ENCODE measurements at regions not wholly inside any gene's neighbourhood (a gene's known extent, or its start where the extent isn't known, plus 50 kb on each side); places are given as distances from the start of the nearest gene placed in this dataset.

GRCh38 chr1:164256456-164256855 is 302.5 kb upstream of the PBX1 start:
- TF ChIP-seq CTCF (IDR thresholded peaks at IDR 0.05): no peak
- TF ChIP-seq POLR2A (IDR thresholded peaks at IDR 0.05): no peak

GRCh38 chr1:164261691-164262240 is 297.2 kb upstream of the PBX1 start:
- intact Hi-C loops (cut with DNase I; ENCODE audit: low total_unique reads): no loop called here
- TF ChIP-seq CTCF (IDR thresholded peaks at IDR 0.05) (no peak), POLR2A (IDR thresholded peaks at IDR 0.05) (no peak)
- H3K4me3 ChIP-seq (ENCODE audit: low read depth, poor library complexity, severe bottlenecking): no peak overlapping the region
- WGBS, 2 donors: 79 to 80% methylated on average over 2 of the region's 2 CpGs
- no peak for DNase-seq (ENCODE audit: low spot score in 2 of 2)

More at GRCh38 chr1:164256456-164256855, 302.5 kb upstream of the PBX1 start:
- intact Hi-C loops (cut with DNase I; ENCODE audit: low total_unique reads): no loop called here
- no peak for DNase-seq (ENCODE audit: low spot score in 2 of 2)
- no peak overlapping the region for H3K4me3 ChIP-seq (ENCODE audit: low read depth, poor library complexity, severe bottlenecking)
- 58 to 71% methylated on average over 3 of the region's 3 CpGs for WGBS, 2 donors

DNA sequence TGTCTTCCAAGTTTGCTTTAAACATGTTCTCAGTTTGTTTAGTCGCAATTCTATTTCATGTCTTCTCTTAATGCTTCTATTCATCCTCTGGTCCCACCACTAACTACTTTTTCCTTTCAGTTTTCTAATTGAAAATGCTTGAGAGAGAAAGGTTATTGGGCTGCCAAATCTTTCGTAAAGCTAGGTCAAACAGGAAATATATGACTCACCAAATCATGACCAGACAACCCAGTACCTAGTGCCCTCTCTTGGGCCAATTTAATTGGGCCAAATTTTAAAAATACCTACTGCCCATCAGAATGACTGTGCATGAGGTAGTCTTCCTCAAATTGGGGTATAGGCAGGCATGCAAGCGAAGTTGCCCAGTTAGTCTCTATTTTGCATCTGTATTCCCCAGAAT is 295.4 kb upstream of the PBX1 start:
- WGBS, 2 donors: 66 to 72% methylated on average over 3 of the region's 3 CpGs
- TF ChIP-seq CTCF (IDR thresholded peaks at IDR 0.05) (no peak), POLR2A (IDR thresholded peaks at IDR 0.05) (no peak)
- DNase-seq (ENCODE audit: low spot score in 2 of 2): no peak
- H3K4me3 ChIP-seq (ENCODE audit: low read depth, poor library complexity, severe bottlenecking): no peak overlapping the region
- intact Hi-C loops (cut with DNase I; ENCODE audit: low total_unique reads): no loop called here

GRCh38 chr1:164265232-164265631 is 293.8 kb upstream of the PBX1 start:
- H3K4me3 ChIP-seq (ENCODE audit: low read depth, poor library complexity, severe bottlenecking): no peak overlapping the region
- 50 to 53% methylated on average over 2 of the region's 2 CpGs for WGBS, 2 donors
- DNase-seq (ENCODE audit: low spot score in 2 of 2): no peak
- intact Hi-C loops (cut with DNase I; ENCODE audit: low total_unique reads): no loop called here
- TF ChIP-seq CTCF (IDR thresholded peaks at IDR 0.05): no peak
- TF ChIP-seq POLR2A (IDR thresholded peaks at IDR 0.05): no peak

DNA sequence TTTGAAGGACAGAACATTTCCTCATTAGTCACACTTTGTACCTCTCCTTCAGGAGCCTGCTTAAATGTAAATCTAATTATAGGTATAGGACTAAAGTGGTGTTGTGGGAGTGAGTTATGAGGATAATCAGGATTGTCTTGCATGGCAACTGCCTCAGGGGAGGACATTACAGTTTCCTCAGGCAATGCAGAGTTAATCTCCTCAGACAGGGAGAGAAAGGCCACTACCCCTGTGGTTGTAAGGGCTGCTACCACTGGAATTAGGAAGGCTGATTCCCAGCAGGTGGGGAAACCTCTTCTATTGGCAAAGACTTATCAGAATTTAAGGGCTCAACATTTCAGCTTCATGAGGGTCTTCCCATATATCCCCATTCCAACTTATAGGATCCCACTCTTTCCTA is 286.8 kb upstream of the PBX1 start:
- intact Hi-C loops (cut with DNase I; ENCODE audit: low total_unique reads): no loop called here
- DNase-seq (ENCODE audit: low spot score in 2 of 2): no peak
- no peak overlapping the region for H3K4me3 ChIP-seq (ENCODE audit: low read depth, poor library complexity, severe bottlenecking)

More for the DNA sequence above, 286.8 kb upstream of the PBX1 start:
- TF ChIP-seq CTCF (IDR thresholded peaks at IDR 0.05) (no peak), POLR2A (IDR thresholded peaks at IDR 0.05) (no peak)
